H1 (cell line): ENCODE measurements at regions not wholly inside any gene's neighbourhood (a gene's known extent, or its start where the extent isn't known, plus 50 kb on each side); places are given as distances from the start of the nearest gene placed in this dataset.

Experiments used
- ATF3 ChIP-seq: IDR thresholded peaks from 2 replicates; pipeline ENCODE4 v1.6.1; 2011; ENCODE audit warnings: low read depth, mild to moderate bottlenecking, low read length; ENCODE audit not compliant: insufficient read depth
- CHD2 ChIP-seq: IDR thresholded peaks from 2 replicates; pipeline ENCODE4 v1.6.1; 2012; ENCODE audit warnings: low read length, improper control_type of control experiment
- CREB1 ChIP-seq: IDR thresholded peaks from 2 replicates; pipeline ENCODE4 v1.6.1; 2012; ENCODE audit warnings: inconsistent platforms
- EGR1 ChIP-seq: IDR thresholded peaks from 2 replicates; pipeline ENCODE4 v1.6.1; 2011; ENCODE audit warnings: low read depth, low read length, borderline replicate concordance
- JUN ChIP-seq: IDR thresholded peaks from 2 replicates; pipeline ENCODE4 v1.6.1; 2011; ENCODE audit warnings: low read depth, mild to moderate bottlenecking, improper control_type of control experiment, low read length
- POLR2A ChIP-seq, 2 experiments: IDR thresholded peaks; 1 replicate in 1 of 2; 2 replicates in 1 of 2; pipeline ENCODE4 v1.6.1; 2011; ENCODE audit warnings: low read depth in 2 of 2, low read length in 2 of 2, mild to moderate bottlenecking in 2 of 2; ENCODE audit errors: control extremely low read depth in 1 of 2
- RAD21 ChIP-seq, 2 experiments: IDR thresholded peaks in 1 of 2; conservative IDR thresholded peaks in 1 of 2; 2 replicates each; pipeline ENCODE4 v1.6.1; 2011; ENCODE audit warnings: low read depth in 2 of 2, low read length in 2 of 2, improper control_type of control experiment in 1 of 2, inconsistent platforms in 1 of 2, mild to moderate bottlenecking in 1 of 2, moderate library complexity in 1 of 2
- RFX5 ChIP-seq: IDR thresholded peaks from 2 replicates; pipeline ENCODE4 v1.6.1; 2011; ENCODE audit warnings: low read depth, low read length, improper control_type of control experiment, borderline replicate concordance
- SUZ12 ChIP-seq: fragments of 200-600 bp; sonication (generic); IDR thresholded peaks from 2 replicates; pipeline ENCODE4 v1.6.1; 2012; ENCODE audit warnings: mild to moderate bottlenecking, inconsistent platforms, low read length, moderate library complexity, mixed read lengths
- TBP ChIP-seq: IDR thresholded peaks from 2 replicates; pipeline ENCODE4 v1.6.1; 2011; ENCODE audit warnings: low read depth, low read length, improper control_type of control experiment
- TEAD4 ChIP-seq: IDR thresholded peaks from 2 replicates; pipeline ENCODE4 v1.6.1; 2012; ENCODE audit warnings: low read depth, low read length, inconsistent platforms, mixed read lengths
- TF ChIP-seq, protein P1 (sequence below), 3 experiments: IDR thresholded peaks; 1 replicate in 2 of 3; 2 replicates in 1 of 3; pipeline versions ENCODE4 v1.5.1 to v1.6.1; 2011; ENCODE audit warnings: low read length in 3 of 3, mild to moderate bottlenecking in 3 of 3, inconsistent platforms in 2 of 3, low read depth in 1 of 3, moderate library complexity in 1 of 3; ENCODE audit not compliant: insufficient read depth in 1 of 3; ENCODE audit errors: control extremely low read depth in 1 of 3
- TF ChIP-seq, protein P2 (sequence below): IDR thresholded peaks from 2 replicates; pipeline ENCODE4 v1.6.1; 2012; ENCODE audit warnings: low read length, inconsistent platforms
- TF ChIP-seq, protein P3 (sequence below): IDR thresholded peaks from 2 replicates; pipeline ENCODE4 v1.6.1; 2011; ENCODE audit warnings: low read length, improper control_type of control experiment

GRCh38 chr14:40909906-40910305 is 696.8 kb upstream of the LRFN5 start:
- TF ChIP-seq, protein P1, sequence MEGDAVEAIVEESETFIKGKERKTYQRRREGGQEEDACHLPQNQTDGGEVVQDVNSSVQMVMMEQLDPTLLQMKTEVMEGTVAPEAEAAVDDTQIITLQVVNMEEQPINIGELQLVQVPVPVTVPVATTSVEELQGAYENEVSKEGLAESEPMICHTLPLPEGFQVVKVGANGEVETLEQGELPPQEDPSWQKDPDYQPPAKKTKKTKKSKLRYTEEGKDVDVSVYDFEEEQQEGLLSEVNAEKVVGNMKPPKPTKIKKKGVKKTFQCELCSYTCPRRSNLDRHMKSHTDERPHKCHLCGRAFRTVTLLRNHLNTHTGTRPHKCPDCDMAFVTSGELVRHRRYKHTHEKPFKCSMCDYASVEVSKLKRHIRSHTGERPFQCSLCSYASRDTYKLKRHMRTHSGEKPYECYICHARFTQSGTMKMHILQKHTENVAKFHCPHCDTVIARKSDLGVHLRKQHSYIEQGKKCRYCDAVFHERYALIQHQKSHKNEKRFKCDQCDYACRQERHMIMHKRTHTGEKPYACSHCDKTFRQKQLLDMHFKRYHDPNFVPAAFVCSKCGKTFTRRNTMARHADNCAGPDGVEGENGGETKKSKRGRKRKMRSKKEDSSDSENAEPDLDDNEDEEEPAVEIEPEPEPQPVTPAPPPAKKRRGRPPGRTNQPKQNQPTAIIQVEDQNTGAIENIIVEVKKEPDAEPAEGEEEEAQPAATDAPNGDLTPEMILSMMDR (IDR thresholded peaks at IDR 0.05; ENCODE audit: control extremely low read depth in 1 of 3, insufficient read depth in 1 of 3, low read depth in 1 of 3, low read length in 3 of 3) = no peak
- TF ChIP-seq SUZ12 (no peak), RFX5 (no peak), ATF3 (no peak), CREB1 (no peak), POLR2A (IDR thresholded peaks at IDR 0.05; ENCODE audit: control extremely low read depth in 1 of 2, low read depth in 2 of 2, low read length in 2 of 2) (no peak), JUN (no peak), TBP (no peak), RAD21 (IDR thresholded peaks at IDR 0.05 in 1 of 2, conservative IDR thresholded peaks at IDR 0.05 in 1 of 2; ENCODE audit: low read depth in 2 of 2, low read length in 2 of 2) (no peak), EGR1 (no peak), CHD2 (no peak), TEAD4 (no peak)
- TF ChIP-seq, protein P2, sequence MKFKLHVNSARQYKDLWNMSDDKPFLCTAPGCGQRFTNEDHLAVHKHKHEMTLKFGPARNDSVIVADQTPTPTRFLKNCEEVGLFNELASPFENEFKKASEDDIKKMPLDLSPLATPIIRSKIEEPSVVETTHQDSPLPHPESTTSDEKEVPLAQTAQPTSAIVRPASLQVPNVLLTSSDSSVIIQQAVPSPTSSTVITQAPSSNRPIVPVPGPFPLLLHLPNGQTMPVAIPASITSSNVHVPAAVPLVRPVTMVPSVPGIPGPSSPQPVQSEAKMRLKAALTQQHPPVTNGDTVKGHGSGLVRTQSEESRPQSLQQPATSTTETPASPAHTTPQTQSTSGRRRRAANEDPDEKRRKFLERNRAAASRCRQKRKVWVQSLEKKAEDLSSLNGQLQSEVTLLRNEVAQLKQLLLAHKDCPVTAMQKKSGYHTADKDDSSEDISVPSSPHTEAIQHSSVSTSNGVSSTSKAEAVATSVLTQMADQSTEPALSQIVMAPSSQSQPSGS = no peak
- TF ChIP-seq, protein P3, sequence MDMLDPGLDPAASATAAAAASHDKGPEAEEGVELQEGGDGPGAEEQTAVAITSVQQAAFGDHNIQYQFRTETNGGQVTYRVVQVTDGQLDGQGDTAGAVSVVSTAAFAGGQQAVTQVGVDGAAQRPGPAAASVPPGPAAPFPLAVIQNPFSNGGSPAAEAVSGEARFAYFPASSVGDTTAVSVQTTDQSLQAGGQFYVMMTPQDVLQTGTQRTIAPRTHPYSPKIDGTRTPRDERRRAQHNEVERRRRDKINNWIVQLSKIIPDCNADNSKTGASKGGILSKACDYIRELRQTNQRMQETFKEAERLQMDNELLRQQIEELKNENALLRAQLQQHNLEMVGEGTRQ = no peak
